Panc1 (cell line): ENCODE measurements at regions not wholly inside any gene's neighbourhood (a gene's known extent, or its start where the extent isn't known, plus 50 kb on each side); places are given as distances from the start of the nearest gene placed in this dataset.

Experiments used
- ATAC-seq: fragments of 200-7000 bp; cut with Tn5 transposase; 2 replicates; pipeline ENCODE4 v1.9.1; 2020; ENCODE audit warnings: mild to moderate bottlenecking, moderate library complexity
- BruUV-seq: library from RNA; stranded (reverse); fragments of 400-500 nt; replicated peaks from 2 replicates; lab custom pipeline; 2021; lab: Mats Ljungman, UMichigan
- CTCF ChIA-PET: fragments of 300-600 bp; sonication (Branson Sonifier 250); formaldehyde crosslinking; loops from one replicate; lab custom pipeline; 2022; ENCODE audit warnings: antibody characterized with exemption; lab: Charles Lee
- POLR2A ChIA-PET: fragments of 300-600 bp; sonication (Branson Sonifier 250); formaldehyde crosslinking; loops from one replicate; lab custom pipeline; 2022; ENCODE audit warnings: antibody characterized with exemption; lab: Charles Lee
- DNase-seq: peaks from one replicate; pipeline ENCODE4 v3.0.0-alpha.2; 2010; ENCODE audit warnings: low read depth, low spot score
- H3K27ac ChIP-seq: 2 replicates; pipeline ENCODE4 v1.5.1; 2011; ENCODE audit warnings: mild to moderate bottlenecking, low read length, inconsistent platforms
- H3K27me3 ChIP-seq: fragments of 200-500 bp; sonication (Bioruptor generic); 2 replicates; pipeline ENCODE4 v1.6.0; 2014; ENCODE audit warnings: low read length, inconsistent platforms; ENCODE audit not compliant: control insufficient read depth, insufficient read depth
- H3K36me3 ChIP-seq: fragments of 200-500 bp; sonication (Bioruptor generic); 2 replicates; pipeline ENCODE4 v1.5.1; 2014; ENCODE audit warnings: inconsistent platforms, mild to moderate bottlenecking, low read length, moderate library complexity; ENCODE audit not compliant: control insufficient read depth, insufficient read depth
- H3K4me1 ChIP-seq: 2 replicates; pipeline ENCODE4 v1.5.1; 2011; ENCODE audit warnings: inconsistent platforms, mild to moderate bottlenecking, low read length, moderate library complexity; ENCODE audit not compliant: control insufficient read depth, insufficient read depth
- H3K4me3 ChIP-seq, 2 experiments: 2 replicates each; pipeline ENCODE4 v1.5.1; 2011 to 2012; ENCODE audit warnings: low read depth in 2 of 2, low read length in 2 of 2, mild to moderate bottlenecking in 2 of 2, inconsistent platforms in 1 of 2, moderate library complexity in 1 of 2
- H3K9me3 ChIP-seq: fragments of 200-500 bp; sonication (Bioruptor generic); 2 replicates; pipeline ENCODE4 v1.5.1; 2014; ENCODE audit warnings: low read depth, mild to moderate bottlenecking, inconsistent platforms, low read length, moderate library complexity; ENCODE audit not compliant: control insufficient read depth, insufficient read depth
- POLR2AphosphoS5 ChIP-seq: IDR thresholded peaks from 2 replicates; pipeline ENCODE4 v1.6.1; 2012; ENCODE audit warnings: mild to moderate bottlenecking, low read depth, low read length, moderate library complexity
- SIN3A ChIP-seq: IDR thresholded peaks from 2 replicates; pipeline ENCODE4 v1.6.1; 2012; ENCODE audit warnings: low read depth, mild to moderate bottlenecking, low read length, moderate library complexity, borderline replicate concordance; ENCODE audit not compliant: insufficient read depth
- TCF7L2 ChIP-seq: IDR thresholded peaks from 2 replicates; pipeline ENCODE4 v1.6.1; 2011; ENCODE audit warnings: mild to moderate bottlenecking, low read depth, low read length, inconsistent platforms
- in situ Hi-C: cut with HindIII; loops from 2 replicates; pipeline ENCODE4 v1.10.0; 2016; ENCODE audit warnings: low sequenced_read_pairs, low pct_unique_long_range_greater_than_20kb
- intact Hi-C: fragments of 100-400 bp; cut with micrococcal nuclease; formaldehyde crosslinking; loops from one replicate; pipeline ENCODE4 v1.10.0; 2022; ENCODE audit not compliant: unreplicated experiment
- TF ChIP-seq, protein P1 (sequence below), 2 experiments: IDR thresholded peaks; 2 replicates each; pipeline ENCODE4 v1.6.1; 2011 to 2012; ENCODE audit warnings: low read depth in 2 of 2, control low read depth in 1 of 2, low read length in 1 of 2, mild to moderate bottlenecking in 1 of 2, moderate library complexity in 1 of 2; ENCODE audit not compliant: insufficient read depth in 1 of 2
- TF ChIP-seq, protein P2 (sequence below): fragments of 450-650 bp; IDR thresholded peaks from 2 replicates; pipeline ENCODE4 v1.5.1; 2017; ENCODE audit warnings: mild to moderate bottlenecking

DNA sequence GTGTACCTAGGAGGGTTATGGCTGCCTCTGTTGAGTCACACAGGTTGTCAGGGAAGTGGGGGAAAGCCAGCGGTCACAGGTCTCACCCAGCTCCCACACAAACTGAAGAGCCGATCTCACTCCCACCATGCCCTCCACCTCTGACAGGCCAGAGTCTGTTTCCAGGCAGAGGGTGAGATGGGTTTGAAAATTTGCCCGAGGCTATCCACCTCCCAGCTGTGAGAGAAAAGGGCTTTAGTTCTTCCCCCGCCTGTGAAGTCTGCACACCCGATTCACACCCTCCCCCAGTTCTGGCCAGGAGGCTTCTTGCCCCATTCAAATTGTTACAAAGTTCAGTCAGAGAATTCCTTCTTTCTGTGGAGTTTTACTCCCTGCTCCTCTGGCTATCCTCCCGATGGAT lies 446.9 kb downstream of the EDEM1 start:
- ChIA-PET POLR2A (no interaction called here), CTCF (no interaction called here)
- in situ Hi-C loops (no loop called here), intact Hi-C loops (no loop called here)
- TF ChIP-seq, protein P1, sequence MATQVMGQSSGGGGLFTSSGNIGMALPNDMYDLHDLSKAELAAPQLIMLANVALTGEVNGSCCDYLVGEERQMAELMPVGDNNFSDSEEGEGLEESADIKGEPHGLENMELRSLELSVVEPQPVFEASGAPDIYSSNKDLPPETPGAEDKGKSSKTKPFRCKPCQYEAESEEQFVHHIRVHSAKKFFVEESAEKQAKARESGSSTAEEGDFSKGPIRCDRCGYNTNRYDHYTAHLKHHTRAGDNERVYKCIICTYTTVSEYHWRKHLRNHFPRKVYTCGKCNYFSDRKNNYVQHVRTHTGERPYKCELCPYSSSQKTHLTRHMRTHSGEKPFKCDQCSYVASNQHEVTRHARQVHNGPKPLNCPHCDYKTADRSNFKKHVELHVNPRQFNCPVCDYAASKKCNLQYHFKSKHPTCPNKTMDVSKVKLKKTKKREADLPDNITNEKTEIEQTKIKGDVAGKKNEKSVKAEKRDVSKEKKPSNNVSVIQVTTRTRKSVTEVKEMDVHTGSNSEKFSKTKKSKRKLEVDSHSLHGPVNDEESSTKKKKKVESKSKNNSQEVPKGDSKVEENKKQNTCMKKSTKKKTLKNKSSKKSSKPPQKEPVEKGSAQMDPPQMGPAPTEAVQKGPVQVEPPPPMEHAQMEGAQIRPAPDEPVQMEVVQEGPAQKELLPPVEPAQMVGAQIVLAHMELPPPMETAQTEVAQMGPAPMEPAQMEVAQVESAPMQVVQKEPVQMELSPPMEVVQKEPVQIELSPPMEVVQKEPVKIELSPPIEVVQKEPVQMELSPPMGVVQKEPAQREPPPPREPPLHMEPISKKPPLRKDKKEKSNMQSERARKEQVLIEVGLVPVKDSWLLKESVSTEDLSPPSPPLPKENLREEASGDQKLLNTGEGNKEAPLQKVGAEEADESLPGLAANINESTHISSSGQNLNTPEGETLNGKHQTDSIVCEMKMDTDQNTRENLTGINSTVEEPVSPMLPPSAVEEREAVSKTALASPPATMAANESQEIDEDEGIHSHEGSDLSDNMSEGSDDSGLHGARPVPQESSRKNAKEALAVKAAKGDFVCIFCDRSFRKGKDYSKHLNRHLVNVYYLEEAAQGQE (IDR thresholded peaks at IDR 0.05; ENCODE audit: insufficient read depth in 1 of 2, low read depth in 2 of 2, low read length in 1 of 2) = no peak
- TF ChIP-seq POLR2AphosphoS5 (no peak), SIN3A (no peak), TCF7L2 (no peak)
- TF ChIP-seq, protein P2, sequence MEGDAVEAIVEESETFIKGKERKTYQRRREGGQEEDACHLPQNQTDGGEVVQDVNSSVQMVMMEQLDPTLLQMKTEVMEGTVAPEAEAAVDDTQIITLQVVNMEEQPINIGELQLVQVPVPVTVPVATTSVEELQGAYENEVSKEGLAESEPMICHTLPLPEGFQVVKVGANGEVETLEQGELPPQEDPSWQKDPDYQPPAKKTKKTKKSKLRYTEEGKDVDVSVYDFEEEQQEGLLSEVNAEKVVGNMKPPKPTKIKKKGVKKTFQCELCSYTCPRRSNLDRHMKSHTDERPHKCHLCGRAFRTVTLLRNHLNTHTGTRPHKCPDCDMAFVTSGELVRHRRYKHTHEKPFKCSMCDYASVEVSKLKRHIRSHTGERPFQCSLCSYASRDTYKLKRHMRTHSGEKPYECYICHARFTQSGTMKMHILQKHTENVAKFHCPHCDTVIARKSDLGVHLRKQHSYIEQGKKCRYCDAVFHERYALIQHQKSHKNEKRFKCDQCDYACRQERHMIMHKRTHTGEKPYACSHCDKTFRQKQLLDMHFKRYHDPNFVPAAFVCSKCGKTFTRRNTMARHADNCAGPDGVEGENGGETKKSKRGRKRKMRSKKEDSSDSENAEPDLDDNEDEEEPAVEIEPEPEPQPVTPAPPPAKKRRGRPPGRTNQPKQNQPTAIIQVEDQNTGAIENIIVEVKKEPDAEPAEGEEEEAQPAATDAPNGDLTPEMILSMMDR = no peak
- DNase-seq (no peak), ATAC-seq (no peak)
- Histone ChIP-seq H3K4me1 (no peaks in the 10 kb centered on the region), H3K4me3 (no peak overlapping the region), H3K27ac (no peak overlapping the region), H3K36me3 (no peaks in the 10 kb centered on the region), H3K27me3 (no peaks in the 10 kb centered on the region), H3K9me3 (no peaks in the 10 kb centered on the region)
- no TSS peak for BruUV-seq

DNA sequence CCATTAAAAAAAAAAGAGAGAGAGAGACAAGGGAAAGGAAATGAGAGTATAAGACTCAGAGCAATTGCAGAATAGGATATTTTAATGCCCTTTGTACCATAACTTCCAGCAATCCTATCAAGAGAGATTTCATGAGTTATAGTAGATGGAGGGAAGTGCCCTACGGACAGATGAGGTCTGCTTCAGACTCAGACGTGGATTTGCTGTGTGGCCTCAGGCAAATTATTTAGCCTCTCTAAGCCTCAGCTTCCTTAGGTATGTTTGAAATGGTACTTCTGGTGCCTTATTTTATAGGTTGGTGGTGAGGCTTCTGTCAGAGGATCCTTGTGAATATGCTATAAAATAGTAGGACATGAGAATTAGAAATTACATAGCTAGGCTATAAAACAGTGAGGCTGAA lies 448.2 kb downstream of the EDEM1 start:
- no peak overlapping the region for H3K4me3 ChIP-seq
- ATAC-seq = no peak
- no peak for DNase-seq
- CTCF ChIA-PET = no interaction called here
- H3K4me1 ChIP-seq = no peaks in the 10 kb centered on the region
- no peaks in the 10 kb centered on the region for H3K9me3 ChIP-seq
- H3K27ac ChIP-seq = no peak overlapping the region
- in situ Hi-C loops = no loop called here
- POLR2A ChIA-PET = interaction anchor here (0.6 kb wide), 1 partner anchor 310 kb away, joined by 4 read pairs; no protein-coding TSS in a partner anchor
- no peaks in the 10 kb centered on the region for H3K27me3 ChIP-seq
- intact Hi-C loops = no loop called here
- no TSS peak for BruUV-seq
- H3K36me3 ChIP-seq = no peaks in the 10 kb centered on the region
- TF ChIP-seq, protein P2 = no peak
- TF ChIP-seq POLR2AphosphoS5 (no peak), TCF7L2 (no peak), SIN3A (no peak)
- TF ChIP-seq, protein P1 (IDR thresholded peaks at IDR 0.05; ENCODE audit: insufficient read depth in 1 of 2, low read depth in 2 of 2, low read length in 1 of 2) = no peak
